Mucosa of rectum (tissue), 2 donors: ENCODE measurements at regions not wholly inside any gene's neighbourhood (a gene's known extent, or its start where the extent isn't known, plus 50 kb on each side); places are given as distances from the start of the nearest gene placed in this dataset.
"Not testable (repeated sequence)": the region's sequence is repeated elsewhere in the genome, so short reads cannot be mapped to it uniquely, and the experiment has no call there.

ENCODE experiments used
- H3K27ac ChIP-seq, 2 donors: one replicate each; pipeline ENCODE4 v1.7.0; 2013; ENCODE audit warnings: inconsistent platforms in 2 of 2, low read depth in 2 of 2, low read length in 2 of 2
- H3K27me3 ChIP-seq, 2 donors: one replicate each; pipeline ENCODE4 v1.7.0; 2013; ENCODE audit warnings: low read length in 2 of 2; ENCODE audit not compliant: control insufficient read depth in 2 of 2, insufficient read depth in 2 of 2
- H3K36me3 ChIP-seq, 2 donors: one replicate each; pipeline ENCODE4 v1.7.0; 2013; ENCODE audit warnings: low read length in 2 of 2; ENCODE audit not compliant: control insufficient read depth in 2 of 2, insufficient read depth in 2 of 2
- H3K4me1 ChIP-seq, 2 donors: one replicate each; pipeline ENCODE4 v1.7.0; 2013; ENCODE audit warnings: low read length in 2 of 2, mild to moderate bottlenecking in 1 of 2; ENCODE audit not compliant: control insufficient read depth in 2 of 2, insufficient read depth in 2 of 2
- H3K4me3 ChIP-seq, 2 donors: one replicate each; pipeline ENCODE4 v1.7.0; 2013; ENCODE audit warnings: low read length in 2 of 2
- H3K9ac ChIP-seq, 2 donors: one replicate each; pipeline ENCODE4 v1.7.0; 2013; ENCODE audit warnings: low read length in 2 of 2, low read depth in 1 of 2, mild to moderate bottlenecking in 1 of 2
- H3K9me3 ChIP-seq, 2 donors: one replicate each; pipeline ENCODE4 v1.7.0; 2013; ENCODE audit warnings: low read length in 2 of 2; ENCODE audit not compliant: control insufficient read depth in 2 of 2
- donor health status: healthy.
- donor health status: Normal muscosa, but diverticular disease.

- Histone ChIP-seq H3K9me3 (no peaks in the 10 kb centered on the region), H3K27me3 (no peaks in the 10 kb centered on the region), H3K36me3 (no peaks in the 10 kb centered on the region), H3K9ac (no peak overlapping the region), H3K4me1 (no peaks in the 10 kb centered on the region), H3K27ac (no peak overlapping the region), H3K4me3 (no peak overlapping the region)
These were observed 153.1 kb downstream of the VGLL3 start for GRCh38 chr3:86837871-86838270.

DNA sequence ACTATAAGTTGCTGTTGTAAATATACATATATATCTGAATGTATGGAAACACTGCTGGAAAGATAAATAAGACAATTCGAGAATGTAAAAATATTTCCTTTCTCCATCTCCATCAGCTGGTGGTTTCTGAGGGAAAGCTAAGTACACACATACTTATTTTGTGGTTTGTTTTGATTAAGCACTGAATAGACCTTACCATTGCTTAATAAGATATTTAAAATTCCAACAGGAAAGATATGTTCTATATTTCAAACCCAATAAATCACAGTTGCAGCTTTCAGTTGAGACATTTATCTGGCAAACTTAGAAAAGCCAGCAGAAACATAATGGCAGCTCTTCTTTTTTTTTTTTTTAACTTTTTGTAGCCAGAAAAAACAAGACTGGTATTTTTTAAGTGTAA is 160.4 kb downstream of the VGLL3 start:
- Histone ChIP-seq H3K9ac (no peak overlapping the region), H3K36me3 (no peaks in the 10 kb centered on the region), H3K9me3 (no peaks in the 10 kb centered on the region), H3K4me3 (no peak overlapping the region), H3K27ac (no peak overlapping the region), H3K4me1 (no peaks in the 10 kb centered on the region), H3K27me3 (no peaks in the 10 kb centered on the region)

DNA sequence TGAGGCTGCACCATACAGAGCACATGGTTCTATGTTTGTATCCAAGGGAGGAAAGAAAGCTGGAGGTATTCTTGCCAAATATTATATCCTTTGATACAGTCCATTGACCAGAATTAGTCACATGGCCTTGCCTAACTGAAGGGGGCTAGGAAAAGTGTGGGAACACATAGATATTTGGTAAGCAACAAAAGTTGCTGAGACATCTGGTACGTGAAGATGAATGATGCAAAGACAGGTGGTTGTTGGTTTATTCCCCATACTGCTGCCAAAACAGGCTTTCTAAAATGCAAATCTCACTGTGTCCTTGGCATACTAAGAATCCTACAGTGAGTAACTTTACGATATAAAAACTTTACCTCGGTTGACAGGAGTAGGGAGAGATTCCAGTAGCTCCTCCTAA is 162.2 kb downstream of the VGLL3 start:
- Histone ChIP-seq H3K4me1 (no peaks in the 10 kb centered on the region), H3K27ac (no peak overlapping the region), H3K4me3 (no peak overlapping the region), H3K27me3 (no peaks in the 10 kb centered on the region), H3K36me3 (no peaks in the 10 kb centered on the region), H3K9ac (no peak overlapping the region), H3K9me3 (no peaks in the 10 kb centered on the region)

DNA sequence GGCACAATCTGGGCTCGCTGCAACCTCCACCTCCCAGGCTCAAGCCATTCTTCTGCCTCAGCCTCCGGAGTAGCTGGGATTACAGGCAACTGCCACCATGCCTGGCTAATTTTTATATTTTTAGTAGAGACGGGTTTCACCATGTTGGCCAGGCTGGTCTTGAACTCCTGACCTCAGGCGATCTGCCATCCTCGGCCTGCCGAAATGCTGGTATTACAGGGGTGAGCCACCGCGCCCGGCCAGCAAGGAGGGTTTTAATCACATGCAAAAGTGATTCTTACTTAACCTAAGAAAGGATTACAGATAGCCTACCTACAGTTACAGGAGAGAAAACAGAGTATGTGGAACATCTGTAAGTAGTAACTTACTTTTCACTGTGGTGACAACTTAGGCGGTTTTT is 163.4 kb downstream of the VGLL3 start:
- H3K9ac ChIP-seq, H3K4me1 ChIP-seq, H3K36me3 ChIP-seq, H3K27me3 ChIP-seq, H3K27ac ChIP-seq, H3K9me3 ChIP-seq, H3K4me3 ChIP-seq: not testable (repeated sequence)

- Histone ChIP-seq H3K27me3 (no peaks in the 10 kb centered on the region), H3K36me3 (no peaks in the 10 kb centered on the region), H3K9me3 (no peaks in the 10 kb centered on the region), H3K4me3 (no peak overlapping the region), H3K9ac (no peak overlapping the region), H3K4me1 (no peaks in the 10 kb centered on the region), H3K27ac (no peak overlapping the region)
These were observed 164.7 kb downstream of the VGLL3 start for GRCh38 chr3:86826292-86826691.

- H3K4me3 ChIP-seq, result no peak overlapping the region
- no peaks in the 10 kb centered on the region for H3K27me3 ChIP-seq
- no peak overlapping the region for H3K9ac ChIP-seq
- no peaks in the 10 kb centered on the region for H3K4me1 ChIP-seq
- H3K9me3 ChIP-seq, result no peaks in the 10 kb centered on the region
- H3K36me3 ChIP-seq, result no peaks in the 10 kb centered on the region
- no peak overlapping the region for H3K27ac ChIP-seq
These were observed 175.1 kb downstream of the VGLL3 start for GRCh38 chr3:86815880-86816279.

DNA sequence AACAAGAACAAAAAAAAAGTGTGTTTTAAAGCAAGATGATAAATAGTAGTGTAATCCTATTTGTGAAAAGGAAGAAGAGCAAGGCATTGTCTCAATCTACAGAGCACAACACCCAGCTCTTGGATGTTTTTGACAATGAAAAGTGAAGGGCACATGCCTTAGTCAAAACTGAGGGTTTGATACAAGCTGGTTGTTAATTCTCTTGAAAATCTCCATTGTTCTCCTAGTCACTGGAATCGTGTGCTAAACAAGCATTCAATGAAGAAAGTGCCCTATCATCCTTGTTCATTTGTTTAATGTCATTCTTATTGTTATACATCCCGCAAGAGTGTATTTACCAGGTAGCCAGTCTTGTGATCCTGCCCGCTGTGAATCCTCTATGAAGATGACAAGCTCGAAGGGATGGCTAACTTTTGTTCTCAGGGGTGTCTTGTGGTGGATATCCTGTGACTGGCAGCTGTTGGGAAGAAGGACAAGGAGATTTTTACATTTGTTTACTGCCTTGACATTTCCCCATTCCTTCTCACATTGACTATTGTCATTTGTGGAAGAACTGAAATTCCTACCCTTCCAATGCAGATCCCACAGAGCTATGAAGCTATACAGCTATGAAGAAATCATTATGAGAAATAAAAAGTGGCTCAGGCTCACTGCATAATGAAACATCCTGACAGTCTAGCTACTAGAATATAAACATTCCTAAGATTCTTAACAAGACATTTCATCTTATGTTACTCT is 175.9 kb downstream of the VGLL3 start:
- Histone ChIP-seq H3K27me3 (no peaks in the 10 kb centered on the region), H3K9me3 (no peaks in the 10 kb centered on the region), H3K36me3 (no peaks in the 10 kb centered on the region), H3K9ac (no peak overlapping the region), H3K4me1 (no peaks in the 10 kb centered on the region), H3K27ac (no peak overlapping the region), H3K4me3 (no peak overlapping the region)

DNA sequence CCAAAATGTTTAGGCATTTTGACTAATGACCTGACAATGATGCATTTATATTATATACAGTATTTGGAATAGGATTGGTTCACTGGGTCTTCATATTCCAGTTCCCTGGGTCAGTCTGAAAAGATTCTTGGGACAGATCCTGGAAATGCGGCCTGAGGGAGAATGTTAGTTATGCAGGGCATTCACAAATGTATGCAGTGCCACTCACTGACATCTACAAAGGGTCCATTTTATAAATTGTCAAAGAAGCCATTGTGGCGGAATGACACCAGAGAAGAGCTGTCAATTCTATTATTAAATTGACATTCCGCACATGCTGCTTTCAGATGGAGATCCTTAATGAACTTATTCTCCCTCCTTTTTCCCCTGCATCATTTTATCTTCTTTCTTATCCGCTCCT is 176.6 kb downstream of the VGLL3 start:
- no peak overlapping the region for H3K9ac ChIP-seq
- no peaks in the 10 kb centered on the region for H3K9me3 ChIP-seq
- no peak overlapping the region for H3K4me3 ChIP-seq
- no peaks in the 10 kb centered on the region for H3K36me3 ChIP-seq
- H3K27me3 ChIP-seq, result no peaks in the 10 kb centered on the region
- no peak overlapping the region for H3K27ac ChIP-seq
- no peaks in the 10 kb centered on the region for H3K4me1 ChIP-seq

- Histone ChIP-seq H3K4me3 (no peak overlapping the region), H3K27ac (no peak overlapping the region), H3K36me3 (no peaks in the 10 kb centered on the region), H3K27me3 (no peaks in the 10 kb centered on the region), H3K4me1 (no peaks in the 10 kb centered on the region), H3K9ac (no peak overlapping the region), H3K9me3 (no peaks in the 10 kb centered on the region)
These were observed 189.0 kb downstream of the VGLL3 start for GRCh38 chr3:86801921-86802320.

- H3K36me3 ChIP-seq, result no peaks in the 10 kb centered on the region
- no peak overlapping the region for H3K27ac ChIP-seq
- no peak overlapping the region for H3K9ac ChIP-seq
- no peaks in the 10 kb centered on the region for H3K27me3 ChIP-seq
- H3K9me3 ChIP-seq, result no peaks in the 10 kb centered on the region
- no peaks in the 10 kb centered on the region for H3K4me1 ChIP-seq
- H3K4me3 ChIP-seq, result no peak overlapping the region
These were observed 189.9 kb downstream of the VGLL3 start for GRCh38 chr3:86801066-86801465.

- Histone ChIP-seq H3K9ac (no peak overlapping the region), H3K4me1 (no peaks in the 10 kb centered on the region), H3K4me3 (no peak overlapping the region), H3K36me3 (no peaks in the 10 kb centered on the region), H3K27ac (no peak overlapping the region), H3K9me3 (no peaks in the 10 kb centered on the region), H3K27me3 (no peaks in the 10 kb centered on the region)
These were observed 190.8 kb downstream of the VGLL3 start for GRCh38 chr3:86800116-86800515.
